ENCODE measurements at regions not wholly inside any gene's neighbourhood (a gene's known extent, or its start where the extent isn't known, plus 50 kb on each side); places are given as distances from the start of the nearest gene placed in this dataset.
"Not testable (repeated sequence)": the region's sequence is repeated elsewhere in the genome, so short reads cannot be mapped to it uniquely, and the experiment has no call there.

DNA sequence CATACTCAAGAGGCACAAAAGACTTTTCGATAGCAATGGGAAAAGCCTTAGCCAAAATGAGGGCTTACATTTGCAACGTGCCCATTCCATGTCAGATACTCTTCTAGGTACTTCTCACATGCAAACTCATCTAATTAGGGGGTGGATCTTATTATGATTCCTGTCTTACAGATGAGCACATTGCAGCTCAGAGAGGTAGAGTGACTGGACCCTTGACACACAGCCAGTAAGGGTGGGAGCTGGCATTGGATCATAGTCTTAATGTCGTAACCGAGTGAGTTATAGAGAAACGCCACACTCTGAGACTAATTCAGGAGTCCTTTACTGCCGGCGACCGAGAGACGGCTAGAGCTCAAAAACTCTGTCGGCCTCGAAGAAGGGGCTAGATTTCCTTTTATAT is 78.8 kb upstream of the GRIN2A start:
- BruUV-seq (replicated peaks), result no TSS peak
- Histone ChIP-seq H3K27ac (ENCODE audit: low read depth, low read length, poor library complexity, severe bottlenecking) (no peak overlapping the region), H2AFZ (ENCODE audit: low read length) (no peak overlapping the region), H3K4me1 (ENCODE audit: insufficient read depth, low read length, poor library complexity, severe bottlenecking) (peaks cover 17% of the 10 kb centered on the region), H3K4me3 (ENCODE audit: low read depth, low read length, poor library complexity, severe bottlenecking) (no peak overlapping the region), H4K20me1 (ENCODE audit: insufficient read depth, low read length) (no peaks in the 10 kb centered on the region), H3K79me2 (ENCODE audit: insufficient read depth, low read depth, low read length) (no peaks in the 10 kb centered on the region), H3K36me3 (ENCODE audit: insufficient read depth, low read length) (no peaks in the 10 kb centered on the region), H3K9me3 (ENCODE audit: low read length) (no peaks in the 10 kb centered on the region), H3K4me2 (ENCODE audit: low read length) (no peak overlapping the region), H3K9me2 (ENCODE audit: insufficient read depth, low read length) (no peaks in the 10 kb centered on the region)
- intact Hi-C loops (cut with micrococcal nuclease; ENCODE audit: unreplicated experiment), result no loop called here
- TF ChIP-seq EZH2phosphoT487 (IDR thresholded peaks at IDR 0.05; ENCODE audit: borderline replicate concordance, low read depth, low read length) (no peak), CTCF (conservative IDR thresholded peaks at IDR 0.05; ENCODE audit: low read length) (no peak)
- POLR2A ChIA-PET, result no interaction called here
- CTCF ChIA-PET (ENCODE audit: unreplicated experiment), result no interaction called here
- DNase-seq (ENCODE audit: low spot score), result no peak

GRCh38 chr16:10261526-10261925 is 79.3 kb upstream of the GRIN2A start:
- H3K4me2 ChIP-seq (ENCODE audit: low read length); H3K4me3 ChIP-seq (ENCODE audit: low read depth, low read length, poor library complexity, severe bottlenecking); BruUV-seq (replicated peaks); intact Hi-C loops (cut with micrococcal nuclease; ENCODE audit: unreplicated experiment); H3K27ac ChIP-seq (ENCODE audit: low read depth, low read length, poor library complexity, severe bottlenecking); H4K20me1 ChIP-seq (ENCODE audit: insufficient read depth, low read length); H3K79me2 ChIP-seq (ENCODE audit: insufficient read depth, low read depth, low read length); H2AFZ ChIP-seq (ENCODE audit: low read length); H3K36me3 ChIP-seq (ENCODE audit: insufficient read depth, low read length); DNase-seq (ENCODE audit: low spot score); H3K9me2 ChIP-seq (ENCODE audit: insufficient read depth, low read length); CTCF ChIA-PET (ENCODE audit: unreplicated experiment); H3K9me3 ChIP-seq (ENCODE audit: low read length): not testable (repeated sequence)
- POLR2A ChIA-PET, result interaction anchor here (1.0 kb wide), 1 partner anchor 19 kb away, joined by 3 read pairs; no protein-coding TSS in a partner anchor
- H3K4me1 ChIP-seq (ENCODE audit: insufficient read depth, low read length, poor library complexity, severe bottlenecking), result peaks cover 12% of the 10 kb centered on the region

DNA sequence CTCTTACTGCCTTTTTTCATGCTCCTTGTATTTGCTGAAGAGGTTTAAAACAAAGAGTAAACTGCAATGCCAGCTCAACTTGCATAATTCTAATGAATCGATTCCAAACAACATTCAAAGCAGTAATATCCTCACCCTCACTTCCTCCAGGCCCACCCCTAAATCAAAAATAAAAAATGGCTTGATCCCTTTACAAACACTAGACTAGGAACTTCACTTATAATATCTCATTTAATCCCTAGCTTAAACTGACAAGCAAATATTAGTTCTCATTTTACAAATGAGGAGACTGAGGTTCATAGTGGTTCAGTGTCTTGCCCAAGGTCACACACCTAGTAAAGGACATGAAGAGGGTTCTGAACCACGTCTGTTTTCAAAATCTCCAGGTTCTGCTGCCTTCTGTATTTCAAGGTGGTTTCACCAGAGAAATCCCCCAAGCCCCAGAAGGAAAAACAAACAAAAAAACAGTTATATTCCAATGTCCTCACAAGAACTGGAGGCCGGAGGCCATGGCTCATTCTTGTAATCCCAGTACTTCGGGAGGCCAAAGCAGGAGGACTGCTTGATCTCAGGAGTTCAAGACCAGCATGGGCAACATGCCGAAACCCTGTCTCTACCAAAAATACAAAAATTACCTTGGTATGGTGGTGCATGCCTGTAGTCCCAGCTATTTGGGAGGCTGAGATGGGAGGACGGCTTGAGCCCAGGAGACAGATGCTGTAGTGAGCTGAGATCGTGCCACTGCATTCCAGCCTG is 80.3 kb upstream of the GRIN2A start:
- no TSS peak for BruUV-seq (replicated peaks)
- Histone ChIP-seq H3K27ac (ENCODE audit: low read depth, low read length, poor library complexity, severe bottlenecking) (no peak overlapping the region), H3K4me1 (ENCODE audit: insufficient read depth, low read length, poor library complexity, severe bottlenecking) (peaks cover 2% of the 10 kb centered on the region), H3K4me3 (ENCODE audit: low read depth, low read length, poor library complexity, severe bottlenecking) (no peak overlapping the region), H4K20me1 (ENCODE audit: insufficient read depth, low read length) (no peaks in the 10 kb centered on the region), H3K79me2 (ENCODE audit: insufficient read depth, low read depth, low read length) (no peaks in the 10 kb centered on the region), H3K36me3 (ENCODE audit: insufficient read depth, low read length) (no peaks in the 10 kb centered on the region), H3K4me2 (ENCODE audit: low read length) (no peak overlapping the region), H2AFZ (ENCODE audit: low read length) (no peak overlapping the region), H3K9me3 (ENCODE audit: low read length) (no peaks in the 10 kb centered on the region), H3K9me2 (ENCODE audit: insufficient read depth, low read length) (no peaks in the 10 kb centered on the region)
- CTCF ChIA-PET (ENCODE audit: unreplicated experiment), result no interaction called here
- POLR2A ChIA-PET, result interaction anchor here (1.0 kb wide), 1 partner anchor 18 kb away, joined by 3 read pairs; no protein-coding TSS in a partner anchor
- intact Hi-C loops (cut with micrococcal nuclease; ENCODE audit: unreplicated experiment), result no loop called here
- DNase-seq (ENCODE audit: low spot score), result no peak
- TF ChIP-seq CTCF (conservative IDR thresholded peaks at IDR 0.05; ENCODE audit: low read length), result no peak
- no peak for TF ChIP-seq EZH2phosphoT487 (IDR thresholded peaks at IDR 0.05; ENCODE audit: borderline replicate concordance, low read depth, low read length)

All from OCI-LY7 (cell line).